NT2/D1 (cell line): ENCODE measurements at regions not wholly inside any gene's neighbourhood (a gene's known extent, or its start where the extent isn't known, plus 50 kb on each side); places are given as distances from the start of the nearest gene placed in this dataset.

Experiments used
- DNase-seq: peaks from one replicate; pipeline ENCODE4 v3.0.0-alpha.2; 2011; ENCODE audit warnings: low read depth, low spot score
- H3K27me3 ChIP-seq: 2 replicates; pipeline ENCODE4 v1.6.0; 2011; ENCODE audit warnings: mild to moderate bottlenecking; ENCODE audit not compliant: insufficient read length, insufficient read depth
- H3K36me3 ChIP-seq: 2 replicates; pipeline ENCODE4 v1.6.1; 2011; ENCODE audit warnings: mild to moderate bottlenecking, low read length, mixed read lengths; ENCODE audit not compliant: insufficient read depth, insufficient read length
- H3K4me1 ChIP-seq: 2 replicates; pipeline ENCODE4 v1.5.1; 2011; ENCODE audit not compliant: insufficient read depth, insufficient read length
- H3K4me3 ChIP-seq: 2 replicates; pipeline ENCODE4 v1.5.1; 2011; ENCODE audit warnings: low read depth; ENCODE audit not compliant: insufficient read length
- H3K9ac ChIP-seq: 2 replicates; pipeline ENCODE4 v1.6.0; 2011; ENCODE audit warnings: low read depth; ENCODE audit not compliant: insufficient read length
- H3K9me3 ChIP-seq: 2 replicates; pipeline ENCODE4 v1.5.1; 2011; ENCODE audit warnings: mild to moderate bottlenecking, low read length; ENCODE audit not compliant: insufficient read depth
- SUZ12 ChIP-seq: IDR thresholded peaks from 2 replicates; pipeline ENCODE4 v1.6.1; 2011; ENCODE audit not compliant: insufficient read length, insufficient read depth; ENCODE audit errors: extremely low read depth
- YY1 ChIP-seq: IDR thresholded peaks from 2 replicates; pipeline ENCODE4 v1.6.1; 2011; ENCODE audit not compliant: insufficient read length, insufficient read depth
- ZNF274 ChIP-seq: IDR thresholded peaks from 2 replicates; pipeline ENCODE4 v1.6.1; 2011; ENCODE audit warnings: mild to moderate bottlenecking, low read depth, low read length

DNA sequence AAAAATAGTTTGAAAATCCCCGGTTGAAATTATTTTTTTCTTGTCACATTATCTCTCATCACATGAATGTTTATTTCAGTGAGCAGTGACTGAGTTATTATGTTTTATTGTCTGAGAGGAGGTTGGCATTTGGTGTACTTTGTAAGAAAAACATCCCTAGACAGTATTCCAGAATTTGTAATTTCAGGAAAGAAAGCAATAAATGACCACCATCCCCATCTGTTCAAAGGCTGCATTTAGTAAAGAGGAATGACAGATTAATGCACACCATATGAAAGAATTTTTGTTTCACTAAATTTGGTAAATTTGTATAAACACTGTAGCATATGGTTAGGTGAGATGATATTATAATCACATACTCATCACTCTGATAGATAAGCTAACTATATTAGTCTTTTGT, 57.1 kb upstream of the FUT9 start:
- Histone ChIP-seq H3K27me3 (no peaks in the 10 kb centered on the region), H3K4me3 (no peak overlapping the region), H3K36me3 (no peaks in the 10 kb centered on the region), H3K9me3 (no peaks in the 10 kb centered on the region), H3K4me1 (no peaks in the 10 kb centered on the region), H3K9ac (no peak overlapping the region)
- no peak for DNase-seq
- TF ChIP-seq YY1: no peak
- TF ChIP-seq SUZ12: no peak
- TF ChIP-seq ZNF274: no peak

DNA sequence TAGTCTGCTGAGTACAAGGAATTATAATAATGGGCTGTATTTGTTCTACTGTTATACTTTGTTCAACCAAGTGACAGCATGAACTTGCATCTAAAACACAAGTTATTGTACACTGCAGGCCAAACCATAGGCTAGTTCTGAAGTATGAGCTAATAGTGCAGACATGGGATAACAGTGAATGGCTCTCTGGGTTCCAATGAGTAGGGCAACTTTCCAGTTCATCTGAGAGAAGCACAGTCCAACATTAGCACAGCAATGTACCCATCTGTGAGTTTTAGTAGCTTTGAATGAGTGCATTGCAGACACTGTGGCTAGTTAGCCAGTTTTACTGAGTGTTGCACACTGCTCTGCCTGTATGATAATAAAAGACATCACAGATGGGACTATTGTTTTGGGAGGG, 56.5 kb upstream of the FUT9 start:
- TF ChIP-seq SUZ12 (no peak), ZNF274 (no peak), YY1 (no peak)
- Histone ChIP-seq H3K27me3 (no peaks in the 10 kb centered on the region), H3K9ac (no peak overlapping the region), H3K4me3 (no peak overlapping the region), H3K4me1 (no peaks in the 10 kb centered on the region), H3K36me3 (no peaks in the 10 kb centered on the region), H3K9me3 (no peaks in the 10 kb centered on the region)
- DNase-seq: no peak
